ENCODE measurements at regions not wholly inside any gene's neighbourhood (a gene's known extent, or its start where the extent isn't known, plus 50 kb on each side); places are given as distances from the start of the nearest gene placed in this dataset.

DNA sequence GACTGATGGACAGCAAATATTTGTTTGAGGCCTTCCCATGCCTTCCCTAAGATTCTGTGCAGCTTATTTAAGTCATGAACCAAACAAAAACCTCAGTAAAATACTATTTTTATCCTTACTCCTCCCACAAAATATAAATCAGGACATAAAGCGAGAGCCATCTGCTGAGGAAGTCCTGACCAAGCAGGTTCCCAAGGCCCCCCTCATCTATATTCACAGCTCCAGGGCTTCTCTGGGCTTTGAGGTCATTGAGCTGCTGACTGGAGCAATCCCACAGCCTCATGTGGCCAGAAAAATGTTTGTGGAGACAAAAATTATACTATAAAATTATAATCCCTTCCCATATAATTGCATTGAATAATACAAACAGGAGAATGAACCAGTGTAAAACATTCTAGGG, 846.2 kb downstream of the ADGRL2 start:
- TF ChIP-seq, protein P1, sequence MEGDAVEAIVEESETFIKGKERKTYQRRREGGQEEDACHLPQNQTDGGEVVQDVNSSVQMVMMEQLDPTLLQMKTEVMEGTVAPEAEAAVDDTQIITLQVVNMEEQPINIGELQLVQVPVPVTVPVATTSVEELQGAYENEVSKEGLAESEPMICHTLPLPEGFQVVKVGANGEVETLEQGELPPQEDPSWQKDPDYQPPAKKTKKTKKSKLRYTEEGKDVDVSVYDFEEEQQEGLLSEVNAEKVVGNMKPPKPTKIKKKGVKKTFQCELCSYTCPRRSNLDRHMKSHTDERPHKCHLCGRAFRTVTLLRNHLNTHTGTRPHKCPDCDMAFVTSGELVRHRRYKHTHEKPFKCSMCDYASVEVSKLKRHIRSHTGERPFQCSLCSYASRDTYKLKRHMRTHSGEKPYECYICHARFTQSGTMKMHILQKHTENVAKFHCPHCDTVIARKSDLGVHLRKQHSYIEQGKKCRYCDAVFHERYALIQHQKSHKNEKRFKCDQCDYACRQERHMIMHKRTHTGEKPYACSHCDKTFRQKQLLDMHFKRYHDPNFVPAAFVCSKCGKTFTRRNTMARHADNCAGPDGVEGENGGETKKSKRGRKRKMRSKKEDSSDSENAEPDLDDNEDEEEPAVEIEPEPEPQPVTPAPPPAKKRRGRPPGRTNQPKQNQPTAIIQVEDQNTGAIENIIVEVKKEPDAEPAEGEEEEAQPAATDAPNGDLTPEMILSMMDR (IDR thresholded peaks at IDR 0.05), result no peak
- no peak for TF ChIP-seq EZH2phosphoT487 (IDR thresholded peaks at IDR 0.05)
- no peak for TF ChIP-seq EZH2 (IDR thresholded peaks at IDR 0.05)
